Inferior parietal cortex (tissue), 1 donor: ENCODE measurements at regions not wholly inside any gene's neighbourhood (a gene's known extent, or its start where the extent isn't known, plus 50 kb on each side); places are given as distances from the start of the nearest gene placed in this dataset.
"Not testable (repeated sequence)": the region's sequence is repeated elsewhere in the genome, so short reads cannot be mapped to it uniquely, and the experiment has no call there.

Experiments
- DNase-seq: peaks from one replicate; pipeline ENCODE4 v3.0.0-alpha.2; 2016; ENCODE audit errors: extremely low spot score

GRCh38 chr10:36053775-36054174, 411.7 kb upstream of the FZD8 start:
- no peak for DNase-seq

- DNase-seq = no peak
These were observed 411.2 kb upstream of the FZD8 start for GRCh38 chr10:36053271-36053670.

- no peak for DNase-seq
These were observed 409.4 kb upstream of the FZD8 start for GRCh38 chr10:36051500-36051991.

GRCh38 chr10:36050763-36051499, 408.8 kb upstream of the FZD8 start:
- no peak for DNase-seq

GRCh38 chr10:36048780-36049179, 406.7 kb upstream of the FZD8 start:
- DNase-seq = no peak

GRCh38 chr10:36048236-36048635, 406.1 kb upstream of the FZD8 start:
- DNase-seq = no peak

DNA sequence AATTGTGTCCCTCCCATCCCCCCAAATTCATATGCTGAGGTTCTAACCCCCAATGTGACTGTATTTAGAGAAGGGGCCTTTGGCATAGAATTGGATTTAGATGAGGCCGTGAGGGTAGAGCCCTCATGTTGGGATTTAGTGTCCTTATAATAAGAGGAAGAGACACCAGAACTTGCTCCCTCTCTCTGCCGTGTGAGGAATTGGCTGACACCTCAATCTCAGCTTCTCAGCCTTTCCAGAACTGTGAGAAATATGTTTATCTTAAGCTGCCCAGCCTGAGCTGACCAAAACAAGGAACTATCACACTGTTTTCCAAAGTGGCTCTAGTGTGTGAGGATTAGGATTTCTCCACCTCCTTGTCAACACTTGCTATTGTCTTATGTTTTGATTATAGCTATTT, 400.0 kb upstream of the FZD8 start:
- no peak for DNase-seq

- DNase-seq = no peak
These were observed 396.3 kb upstream of the FZD8 start for GRCh38 chr10:36038316-36038955.

DNA sequence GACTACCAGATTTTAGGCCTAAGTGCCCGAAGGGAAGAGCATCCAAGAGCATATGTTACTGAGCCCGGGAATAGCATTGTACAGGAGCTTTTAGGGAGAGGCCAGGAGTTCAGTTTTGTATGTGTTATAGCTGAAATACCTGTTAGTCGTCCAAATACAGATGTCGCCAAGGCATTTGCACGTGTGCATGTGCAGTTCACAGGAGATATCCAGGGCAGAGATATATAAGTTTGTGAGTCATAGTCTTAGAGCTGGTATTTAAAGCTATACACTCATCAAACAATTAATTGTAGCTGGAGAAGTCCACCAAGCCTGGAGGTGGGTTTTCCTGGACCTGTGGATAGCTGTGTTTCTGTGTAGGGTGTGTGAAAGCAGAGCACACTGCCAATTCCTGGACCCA, 394.0 kb upstream of the FZD8 start:
- no peak for DNase-seq

GRCh38 chr10:36033808-36034207, 391.7 kb upstream of the FZD8 start:
- DNase-seq = no peak

- no peak for DNase-seq
These were observed 388.4 kb upstream of the FZD8 start for GRCh38 chr10:36030516-36030915.

DNA sequence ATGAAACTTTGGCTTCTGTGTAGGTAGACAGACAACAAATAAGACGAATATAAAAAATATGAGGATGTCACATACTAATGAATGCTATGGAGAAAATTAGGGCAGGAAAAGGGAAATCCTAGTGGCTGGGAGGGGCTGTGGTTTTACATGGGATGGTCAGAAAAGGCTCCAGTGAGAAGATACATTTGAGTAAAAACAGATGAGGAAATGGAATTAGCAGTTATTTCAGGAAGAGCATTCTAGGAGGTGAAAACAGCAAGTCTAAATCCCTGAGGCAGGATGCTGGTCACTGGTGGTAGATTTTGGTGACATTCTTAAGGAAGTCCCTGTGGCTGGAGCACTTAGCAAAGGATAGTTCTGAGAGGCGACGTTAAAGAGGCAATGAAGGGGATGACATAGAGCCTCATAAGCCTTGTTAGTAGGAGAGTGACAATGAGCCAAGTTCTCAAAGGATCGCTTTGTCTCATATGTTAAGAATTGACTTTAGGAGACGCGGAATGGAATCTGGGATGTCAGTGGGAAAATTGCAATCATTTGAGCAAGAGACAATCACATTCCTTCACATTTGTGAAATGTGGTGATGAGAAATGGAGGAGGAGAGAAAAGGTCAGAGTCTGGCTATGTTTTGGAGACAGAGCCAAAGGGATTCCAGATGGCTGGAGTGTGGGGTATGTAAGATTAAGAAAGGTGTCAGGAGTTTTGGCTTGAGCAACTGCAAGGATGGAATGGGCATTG, 384.7 kb upstream of the FZD8 start:
- DNase-seq = no peak

DNA sequence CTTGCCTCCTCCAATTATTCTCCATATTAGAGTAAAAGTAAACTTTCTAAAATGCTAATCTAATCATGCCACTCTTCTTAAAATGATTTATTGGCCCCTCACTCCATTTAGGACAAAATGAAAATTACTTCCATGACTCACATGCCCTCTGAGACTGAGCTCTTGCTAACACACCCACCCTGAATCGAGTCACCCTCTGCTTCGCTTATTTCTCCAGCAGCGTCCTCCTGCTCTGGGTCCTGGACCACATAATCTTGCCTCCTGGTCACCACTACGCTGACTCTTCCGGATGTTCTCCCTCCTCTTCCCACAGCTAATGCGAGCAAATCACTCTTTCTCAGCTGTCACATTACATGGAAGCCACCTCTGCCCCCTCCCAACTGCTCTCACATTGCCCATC, 384.0 kb upstream of the FZD8 start:
- DNase-seq = no peak

- DNase-seq = no peak
These were observed 381.8 kb upstream of the FZD8 start for GRCh38 chr10:36023939-36024338.

- no peak for DNase-seq
These were observed 379.0 kb upstream of the FZD8 start for GRCh38 chr10:36021096-36021495.

DNA sequence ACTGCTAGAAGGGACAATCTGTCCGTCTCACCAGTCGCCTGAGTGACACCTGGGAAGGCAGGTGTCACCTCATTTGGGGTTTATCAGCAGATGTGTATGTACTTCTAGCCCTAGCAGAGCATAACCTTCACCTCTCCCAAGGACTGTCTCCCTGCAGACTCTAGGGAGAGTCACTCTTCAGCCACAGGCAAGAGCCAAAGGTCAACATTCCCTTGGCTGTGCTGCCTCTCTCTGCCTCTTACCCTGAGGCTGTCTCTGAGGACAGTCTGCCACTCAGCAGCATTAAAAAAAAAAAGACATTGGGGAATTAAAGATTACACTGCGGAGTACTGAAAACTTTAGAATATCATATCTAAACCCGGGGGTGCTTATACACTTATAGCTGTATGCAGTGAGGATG, 377.7 kb upstream of the FZD8 start:
- DNase-seq = no peak

DNA sequence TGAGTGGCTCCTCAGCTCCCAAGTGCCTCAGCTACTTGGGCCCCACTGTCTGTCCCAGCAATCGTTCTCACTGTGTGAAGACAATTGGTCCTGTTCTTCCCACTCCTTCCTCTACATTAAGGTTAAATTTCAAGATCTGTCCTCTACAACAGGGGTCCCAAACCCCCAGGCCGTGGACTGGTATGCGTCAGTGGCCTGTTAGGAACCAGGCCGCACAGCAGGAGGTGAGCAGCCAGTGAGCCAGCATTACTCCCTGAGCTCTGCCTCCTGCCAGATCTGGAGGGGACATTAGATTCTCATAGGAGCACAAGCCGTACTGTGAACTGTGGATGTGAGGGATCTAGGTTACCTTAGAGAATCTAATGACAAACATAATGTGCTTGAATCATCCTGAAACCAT, 376.9 kb upstream of the FZD8 start:
- no peak for DNase-seq

DNA sequence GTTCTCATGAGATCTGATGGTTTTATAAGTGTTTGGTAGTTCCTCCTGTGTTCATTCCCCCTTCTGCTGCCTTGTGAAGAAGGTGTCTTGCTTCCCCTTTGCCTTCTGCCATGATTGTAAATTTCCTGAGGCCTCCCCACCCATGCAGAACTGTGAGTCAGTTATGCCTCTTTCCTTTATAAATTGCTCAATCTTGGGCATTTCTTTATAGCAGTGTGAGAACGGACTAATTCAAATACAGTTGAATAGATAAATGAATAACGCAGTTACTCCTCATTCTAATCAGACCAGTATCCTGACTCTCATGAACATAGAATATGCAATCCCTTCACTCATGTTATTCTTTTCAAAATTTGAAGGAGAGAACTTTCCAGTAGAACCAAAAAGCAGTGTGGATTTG, 375.0 kb upstream of the FZD8 start:
- DNase-seq = no peak

DNA sequence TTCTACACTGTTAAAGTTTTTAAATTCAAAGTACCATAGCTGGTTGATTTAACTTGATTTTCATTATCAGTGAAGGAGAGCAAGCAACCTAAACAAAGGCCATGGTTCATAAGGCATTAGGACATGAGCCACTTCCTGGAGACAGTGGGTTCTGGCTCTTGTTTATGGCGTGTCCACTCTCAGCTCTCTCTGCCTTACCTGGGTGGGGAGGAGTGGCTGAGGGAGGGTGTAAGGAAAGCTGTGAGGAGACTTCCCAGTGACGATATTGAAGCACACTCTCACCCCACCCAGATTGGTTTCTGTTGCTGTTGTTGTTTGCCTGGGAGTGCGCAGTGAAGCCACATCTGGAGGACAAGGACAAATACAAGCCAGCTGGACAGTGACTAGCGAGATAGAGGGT, 365.3 kb upstream of the FZD8 start:
- no peak for DNase-seq

GRCh38 chr10:36003688-36004087, 361.6 kb upstream of the FZD8 start:
- no peak for DNase-seq

- no peak for DNase-seq
These were observed 361.0 kb upstream of the FZD8 start for GRCh38 chr10:36003031-36003600.

DNA sequence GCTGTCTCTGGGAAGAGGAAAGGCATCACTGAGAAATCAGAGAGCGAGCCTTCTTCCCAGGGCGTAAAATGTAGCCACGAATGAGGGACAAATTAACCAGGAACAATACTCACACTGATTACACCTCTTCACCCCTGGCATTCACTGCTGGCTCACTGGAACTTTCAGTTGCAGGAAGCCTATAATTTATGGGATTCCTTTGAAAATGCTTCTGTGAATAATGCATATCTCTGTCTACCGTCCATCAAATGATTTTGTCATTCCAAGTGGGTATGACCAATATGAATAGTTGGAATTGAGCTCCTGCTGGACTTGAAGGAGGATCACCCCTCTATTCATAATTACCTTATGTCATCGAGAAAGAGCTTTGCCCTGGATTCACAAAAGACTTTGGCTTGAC, 360.3 kb upstream of the FZD8 start:
- no peak for DNase-seq

DNA sequence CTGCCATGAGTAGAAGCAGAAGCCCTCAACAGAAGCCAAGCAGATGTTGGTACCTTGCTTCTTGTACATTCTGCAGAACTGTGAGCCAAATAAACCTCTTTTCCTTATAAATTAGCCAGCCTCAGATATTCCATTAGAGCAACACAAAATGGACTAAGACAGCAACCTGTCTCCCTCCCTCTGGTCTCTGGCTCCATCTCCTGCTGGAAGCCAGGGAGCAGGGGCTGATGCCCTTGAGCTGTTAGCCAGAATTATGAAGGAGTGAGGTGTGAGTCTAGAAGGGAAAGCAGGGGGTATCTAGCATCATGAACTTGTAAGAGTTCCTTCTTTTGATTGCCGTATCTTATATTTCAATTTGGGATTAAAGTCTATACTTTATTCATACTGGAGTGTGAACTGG, 358.7 kb upstream of the FZD8 start:
- DNase-seq = not testable (repeated sequence)
